Right lobe of liver (tissue), 4 donors: ENCODE measurements at regions not wholly inside any gene's neighbourhood (a gene's known extent, or its start where the extent isn't known, plus 50 kb on each side); places are given as distances from the start of the nearest gene placed in this dataset.

Experiments
- CTCF ChIP-seq, 4 donors: fragments of 200-600 bp in 3 of 4; fragments of 450-650 bp in 1 of 4; IDR thresholded peaks; one replicate each; pipeline versions ENCODE4 v1.5.1 to v1.8.0; 2016 to 2022; ENCODE audit warnings: antibody characterized with exemption in 4 of 4, mild to moderate bottlenecking in 2 of 4
- POLR2A ChIP-seq: fragments of 450-650 bp; IDR thresholded peaks from one replicate; pipeline ENCODE4 v1.6.1; 2017; ENCODE audit warnings: antibody characterized with exemption, mild to moderate bottlenecking
- donor health status: DM: no; HTN: no; CAD: no.
- donor health status: DM: no; HTN: no; CAD: no.
- donor health status: DM: no; HTN: yes; CAD: no.

DNA sequence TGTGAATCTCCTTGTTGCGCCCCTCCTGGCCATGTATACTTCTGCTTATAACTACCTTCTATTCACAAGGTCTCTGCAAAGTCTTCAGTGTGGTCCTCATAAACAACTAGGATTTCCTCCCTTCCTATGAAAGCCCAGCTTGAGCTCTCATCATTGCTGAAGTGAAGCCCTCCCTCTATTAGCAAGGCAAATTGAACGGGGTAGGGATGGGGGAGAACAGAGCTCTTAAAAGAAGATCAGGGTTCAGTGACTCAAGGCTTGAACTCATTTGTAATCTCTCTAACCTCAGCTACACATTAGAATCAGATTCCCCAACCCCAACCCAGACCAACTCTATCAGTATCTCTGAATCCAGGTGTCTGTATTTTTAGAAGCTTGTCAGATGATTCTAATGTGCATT is 88.3 kb upstream of the ST8SIA2 start:
- TF ChIP-seq POLR2A (no peak), CTCF (IDR thresholded peaks at IDR 0.05) (no peak)
